ENCODE measurements at regions not wholly inside any gene's neighbourhood (a gene's known extent, or its start where the extent isn't known, plus 50 kb on each side); places are given as distances from the start of the nearest gene placed in this dataset.

DNA sequence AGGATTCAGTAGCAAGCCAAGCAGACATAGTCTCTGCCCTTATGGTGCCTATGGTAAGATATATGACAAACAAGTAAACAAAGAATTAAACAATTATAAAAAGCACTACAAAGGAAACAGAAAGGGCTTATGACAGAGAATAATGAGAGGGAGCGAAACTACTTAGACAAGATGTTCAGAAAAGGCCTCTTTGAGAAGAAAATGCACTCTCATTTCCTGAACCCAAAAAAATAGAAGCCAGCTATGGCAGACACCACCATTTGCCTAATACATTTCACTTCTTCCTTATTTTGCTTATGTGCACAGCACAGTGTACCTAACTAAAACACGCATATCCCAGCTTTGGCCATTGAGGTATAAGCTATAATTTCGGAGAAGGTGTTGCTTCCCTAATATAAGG, 465.5 kb upstream of the PPP2R3A start:
- Histone ChIP-seq H3K9me3 (ENCODE audit: insufficient read depth, low read depth, low read length) (no peaks in the 10 kb centered on the region), H4K20me1 (ENCODE audit: insufficient read depth, low read length, poor library complexity, severe bottlenecking) (no peaks in the 10 kb centered on the region), H3K9me2 (replicated peaks; ENCODE audit: low read depth, low read length) (no peaks in the 10 kb centered on the region), H3K79me2 (ENCODE audit: insufficient read depth, low read length) (no peaks in the 10 kb centered on the region), H3K36me3 (ENCODE audit: insufficient read depth, low read length) (no peaks in the 10 kb centered on the region), H3K27me3 (ENCODE audit: insufficient read depth, low read length, poor library complexity, severe bottlenecking) (no peaks in the 10 kb centered on the region), H3F3A (ENCODE audit: low read depth) (no peaks in the 10 kb centered on the region), H3K4me1 (ENCODE audit: insufficient read depth, low read length, poor library complexity, severe bottlenecking) (peaks cover 16% of the 10 kb centered on the region), H3K4me3 (ENCODE audit: low read length, poor library complexity, severe bottlenecking) (no peak overlapping the region), H3K9ac (ENCODE audit: low read depth, low read length, poor library complexity, severe bottlenecking) (no peak overlapping the region), H3K4me2 (ENCODE audit: low read depth, low read length, poor library complexity, severe bottlenecking) (no peak overlapping the region), H2AFZ (ENCODE audit: low read length) (peak overlapping the region; percentile 45; the same call in 1 of the 2 replicates)
- TF ChIP-seq, protein P1, sequence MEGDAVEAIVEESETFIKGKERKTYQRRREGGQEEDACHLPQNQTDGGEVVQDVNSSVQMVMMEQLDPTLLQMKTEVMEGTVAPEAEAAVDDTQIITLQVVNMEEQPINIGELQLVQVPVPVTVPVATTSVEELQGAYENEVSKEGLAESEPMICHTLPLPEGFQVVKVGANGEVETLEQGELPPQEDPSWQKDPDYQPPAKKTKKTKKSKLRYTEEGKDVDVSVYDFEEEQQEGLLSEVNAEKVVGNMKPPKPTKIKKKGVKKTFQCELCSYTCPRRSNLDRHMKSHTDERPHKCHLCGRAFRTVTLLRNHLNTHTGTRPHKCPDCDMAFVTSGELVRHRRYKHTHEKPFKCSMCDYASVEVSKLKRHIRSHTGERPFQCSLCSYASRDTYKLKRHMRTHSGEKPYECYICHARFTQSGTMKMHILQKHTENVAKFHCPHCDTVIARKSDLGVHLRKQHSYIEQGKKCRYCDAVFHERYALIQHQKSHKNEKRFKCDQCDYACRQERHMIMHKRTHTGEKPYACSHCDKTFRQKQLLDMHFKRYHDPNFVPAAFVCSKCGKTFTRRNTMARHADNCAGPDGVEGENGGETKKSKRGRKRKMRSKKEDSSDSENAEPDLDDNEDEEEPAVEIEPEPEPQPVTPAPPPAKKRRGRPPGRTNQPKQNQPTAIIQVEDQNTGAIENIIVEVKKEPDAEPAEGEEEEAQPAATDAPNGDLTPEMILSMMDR (conservative IDR thresholded peaks at IDR 0.05; ENCODE audit: low read length): no peak
- no peak for TF ChIP-seq EZH2phosphoT487 (IDR thresholded peaks at IDR 0.05; ENCODE audit: borderline replicate concordance)

DNA sequence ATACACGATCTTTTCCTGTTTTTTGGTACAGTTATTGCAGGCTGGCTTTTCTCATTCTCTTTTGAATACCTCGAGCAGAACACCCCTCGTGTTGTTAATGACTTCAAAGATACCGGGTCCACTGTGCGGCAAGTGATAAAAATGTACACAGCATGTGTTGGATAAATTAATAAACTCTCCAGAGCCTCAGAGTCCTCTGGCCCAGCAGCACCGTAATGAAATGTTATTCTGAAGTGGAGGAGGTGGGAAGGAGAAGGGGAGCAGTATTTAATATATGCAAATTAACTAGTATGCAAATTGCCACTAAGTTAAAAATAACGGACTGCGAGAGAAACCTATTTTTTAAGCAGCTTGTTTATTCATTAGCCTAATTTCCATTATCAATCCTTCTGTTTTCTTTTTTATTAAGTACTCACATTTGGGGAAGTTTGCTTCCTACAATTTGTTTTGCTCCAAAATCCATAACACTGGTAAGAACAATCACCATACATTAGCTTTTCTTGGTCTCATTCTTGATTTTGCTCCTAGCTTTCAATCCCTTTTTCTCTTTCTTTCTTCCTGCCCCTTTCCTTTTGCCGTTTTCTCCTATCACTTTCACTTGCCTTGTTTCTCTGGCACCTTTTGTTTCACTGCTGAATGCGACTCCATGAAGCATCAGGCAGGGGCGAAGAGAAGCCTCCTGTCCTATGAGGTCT, 462.3 kb upstream of the PPP2R3A start:
- Histone ChIP-seq H3K9ac (ENCODE audit: low read depth, low read length, poor library complexity, severe bottlenecking) (no peak overlapping the region), H3K9me2 (replicated peaks; ENCODE audit: low read depth, low read length) (no peaks in the 10 kb centered on the region), H3K9me3 (ENCODE audit: insufficient read depth, low read depth, low read length) (no peaks in the 10 kb centered on the region), H3K27me3 (ENCODE audit: insufficient read depth, low read length, poor library complexity, severe bottlenecking) (no peaks in the 10 kb centered on the region), H3K4me2 (ENCODE audit: low read depth, low read length, poor library complexity, severe bottlenecking) (no peak overlapping the region), H3K36me3 (ENCODE audit: insufficient read depth, low read length) (no peaks in the 10 kb centered on the region), H3K4me3 (ENCODE audit: low read length, poor library complexity, severe bottlenecking) (no peak overlapping the region), H3K4me1 (ENCODE audit: insufficient read depth, low read length, poor library complexity, severe bottlenecking) (peaks cover 16% of the 10 kb centered on the region), H4K20me1 (ENCODE audit: insufficient read depth, low read length, poor library complexity, severe bottlenecking) (no peaks in the 10 kb centered on the region), H3K79me2 (ENCODE audit: insufficient read depth, low read length) (no peaks in the 10 kb centered on the region), H3F3A (ENCODE audit: low read depth) (no peaks in the 10 kb centered on the region), H2AFZ (ENCODE audit: low read length) (peak overlapping the region; percentile 18; the same call in 1 of the 2 replicates)
- TF ChIP-seq EZH2phosphoT487 (IDR thresholded peaks at IDR 0.05; ENCODE audit: borderline replicate concordance): no peak
- TF ChIP-seq, protein P1 (conservative IDR thresholded peaks at IDR 0.05; ENCODE audit: low read length): no peak

DNA sequence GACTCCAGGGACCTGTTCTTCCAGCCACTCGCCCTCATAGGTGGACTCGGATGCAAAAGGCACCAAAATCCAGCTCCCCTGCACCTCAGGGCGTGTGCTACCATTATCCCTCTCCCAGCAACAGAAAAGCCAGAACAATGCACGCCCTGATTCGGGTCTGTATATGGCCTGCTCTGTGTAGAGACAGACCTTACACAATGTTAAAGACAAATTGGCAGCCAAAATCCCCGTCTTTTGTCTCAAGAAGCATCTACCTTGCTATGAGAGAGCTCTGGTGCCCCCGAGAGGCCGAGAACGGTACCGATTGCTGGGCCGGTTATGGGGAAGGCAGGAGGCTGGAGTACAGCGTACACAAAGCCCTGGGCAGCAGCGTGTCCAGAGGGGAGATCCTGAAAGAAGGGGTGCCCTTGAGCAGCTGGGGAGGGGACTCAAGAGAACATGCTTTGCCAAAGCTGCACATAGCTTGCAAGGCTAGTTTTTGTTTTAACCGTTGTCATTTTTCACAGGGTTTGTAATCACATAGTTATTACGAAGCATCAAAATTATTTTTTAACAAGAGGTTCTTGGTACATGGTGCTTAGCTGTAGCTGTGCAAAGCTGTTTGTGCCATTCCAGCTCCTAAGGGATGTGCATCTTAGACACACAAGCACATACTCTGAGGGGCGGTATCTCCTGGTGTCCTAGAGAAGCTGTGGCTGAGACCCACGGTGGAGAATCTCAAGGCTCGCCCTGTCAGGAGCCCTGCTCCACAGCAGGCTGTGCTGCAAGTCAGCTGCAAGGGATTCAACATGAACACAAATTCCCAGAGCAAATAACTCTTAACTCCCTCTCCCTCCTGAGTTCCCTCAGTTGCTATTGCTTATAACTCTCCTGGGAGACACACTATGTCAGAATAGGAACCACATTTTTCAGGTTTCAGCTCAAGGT, 461.5 kb upstream of the PPP2R3A start:
- Histone ChIP-seq H3F3A (ENCODE audit: low read depth) (no peaks in the 10 kb centered on the region), H3K9ac (ENCODE audit: low read depth, low read length, poor library complexity, severe bottlenecking) (no peak overlapping the region), H3K79me2 (ENCODE audit: insufficient read depth, low read length) (no peaks in the 10 kb centered on the region), H2AFZ (ENCODE audit: low read length) (peak overlapping the region; percentile 18; the same call in 1 of the 2 replicates), H3K9me2 (replicated peaks; ENCODE audit: low read depth, low read length) (no peaks in the 10 kb centered on the region), H3K4me2 (ENCODE audit: low read depth, low read length, poor library complexity, severe bottlenecking) (no peak overlapping the region), H3K27me3 (ENCODE audit: insufficient read depth, low read length, poor library complexity, severe bottlenecking) (no peaks in the 10 kb centered on the region), H3K9me3 (ENCODE audit: insufficient read depth, low read depth, low read length) (no peaks in the 10 kb centered on the region), H4K20me1 (ENCODE audit: insufficient read depth, low read length, poor library complexity, severe bottlenecking) (no peaks in the 10 kb centered on the region), H3K4me3 (ENCODE audit: low read length, poor library complexity, severe bottlenecking) (no peak overlapping the region), H3K4me1 (ENCODE audit: insufficient read depth, low read length, poor library complexity, severe bottlenecking) (peaks cover 12% of the 10 kb centered on the region), H3K36me3 (ENCODE audit: insufficient read depth, low read length) (no peaks in the 10 kb centered on the region)
- no peak for TF ChIP-seq EZH2phosphoT487 (IDR thresholded peaks at IDR 0.05; ENCODE audit: borderline replicate concordance)
- TF ChIP-seq, protein P1 (conservative IDR thresholded peaks at IDR 0.05; ENCODE audit: low read length): peak; percentile 84

Data from Loucy (cell line).